HepG2 (cell line): ENCODE measurements at regions not wholly inside any gene's neighbourhood (a gene's known extent, or its start where the extent isn't known, plus 50 kb on each side); places are given as distances from the start of the nearest gene placed in this dataset.

Experiments used
- ATAC-seq: fragments of 200-7000 bp; cut with Tn5 transposase; 3 replicates; pipeline ENCODE4 v1.9.1; 2020; ENCODE audit warnings: mild to moderate bottlenecking, moderate library complexity
- BruUV-seq: library from RNA; stranded (reverse); fragments of 400-500 nt; replicated peaks from 2 replicates; lab custom pipeline; 2021; lab: Mats Ljungman, UMichigan
- CTCF ChIA-PET: fragments of 300-600 bp; formaldehyde crosslinking; extraction: SDS; loops from one replicate; lab custom pipeline; 2021; ENCODE audit warnings: low total read pairs, inconsistent platforms, low intra/inter-chr PET ratio; lab: Yijun Ruan, JAX
- POLR2A ChIA-PET: fragments of 350-600 bp; sonication (Branson Sonifier 250); formaldehyde crosslinking; loops from one replicate; lab custom pipeline; 2020; ENCODE audit warnings: antibody characterized with exemption, inconsistent platforms; lab: Yijun Ruan, JAX
- DNase-seq: peaks from one replicate; pipeline ENCODE4 v3.0.0-alpha.2; 2015; ENCODE audit warnings: low spot score
- FAIRE-seq: peaks from 3 replicates; lab custom pipeline; 2011; peaks lifted over from hg19 to GRCh38; lab: Jason Lieb, UNC
- H2AFZ ChIP-seq: one replicate; pipeline ENCODE4 v1.6.1; 2011; ENCODE audit warnings: low read length, inconsistent platforms
- H3K27ac ChIP-seq: fragments of 300-600 bp; 3 replicates; pipeline ENCODE4 v1.8.0; 2011; ENCODE audit warnings: mixed run types, mild to moderate bottlenecking, mixed read lengths, low read length, inconsistent platforms; ENCODE audit not compliant: insufficient read depth; ENCODE audit errors: extremely low read length
- H3K27me3 ChIP-seq, 2 experiments: fragments of 200-600 bp in 1 of 2; 2 replicates in 1 of 2; 3 replicates in 1 of 2; pipeline versions ENCODE4 v1.6.0 to v1.8.0; 2011; ENCODE audit warnings: low read length in 2 of 2, mild to moderate bottlenecking in 2 of 2, moderate library complexity in 2 of 2, inconsistent platforms in 1 of 2; ENCODE audit not compliant: insufficient read depth in 2 of 2, control insufficient read depth in 1 of 2
- H3K36me3 ChIP-seq, 2 experiments: fragments of 200-600 bp in 1 of 2; replicated peaks in 1 of 2; 2 replicates in 1 of 2; 3 replicates in 1 of 2; pipeline versions ENCODE4 v1.5.1 to v1.8.0; 2011; ENCODE audit warnings: low read length in 2 of 2, inconsistent platforms in 1 of 2; ENCODE audit not compliant: insufficient read depth in 2 of 2, control insufficient read depth in 1 of 2
- H3K4me1 ChIP-seq: 2 replicates; pipeline ENCODE4 v1.5.1; 2012; ENCODE audit warnings: low read length, inconsistent platforms; ENCODE audit not compliant: insufficient read depth
- H3K4me2 ChIP-seq: 2 replicates; pipeline ENCODE4 v1.6.0; 2011; ENCODE audit warnings: low read depth, low read length, inconsistent platforms
- H3K4me3 ChIP-seq, 3 experiments: fragments of 200-600 bp in 1 of 3; sonication (generic), shearing (Covaris generic) in 1 of 3; replicated peaks in 1 of 3; 2 replicates each; pipeline ENCODE4 v1.5.1; 2011 to 2016; ENCODE audit warnings: low read length in 3 of 3, inconsistent platforms in 2 of 3, low read depth in 2 of 3, mild to moderate bottlenecking in 2 of 3, control low read depth in 1 of 3, mixed read lengths in 1 of 3; ENCODE audit not compliant: insufficient read depth in 1 of 3
- H3K79me2 ChIP-seq: one replicate; pipeline ENCODE4 v1.6.1; 2011; ENCODE audit warnings: low read length, inconsistent platforms; ENCODE audit not compliant: insufficient read depth
- H3K9ac ChIP-seq: 2 replicates; pipeline ENCODE4 v1.6.0; 2011; ENCODE audit warnings: mild to moderate bottlenecking, low read depth, low read length, inconsistent platforms; ENCODE audit not compliant: insufficient read depth
- H3K9me3 ChIP-seq: 2 replicates; pipeline ENCODE4 v1.5.1; 2012; ENCODE audit warnings: mild to moderate bottlenecking, low read length
- H4K20me1 ChIP-seq: 2 replicates; pipeline ENCODE4 v1.6.0; 2011; ENCODE audit warnings: inconsistent platforms, mild to moderate bottlenecking, low read length, moderate library complexity; ENCODE audit not compliant: insufficient read depth
- ATF2 ChIP-seq: sonication (generic); formaldehyde crosslinking; IDR thresholded peaks from 2 replicates; pipeline ENCODE4 v1.4.0; 2020; ENCODE audit warnings: missing genetic modification reagents
- ATF7 ChIP-seq, 2 experiments: fragments of 450-650 bp in 1 of 2; sonication (generic) in 1 of 2; formaldehyde crosslinking in 1 of 2; IDR thresholded peaks; 2 replicates each; pipeline versions ENCODE4 v1.4.0 to v1.6.1; 2016 to 2020; ENCODE audit warnings: antibody characterized with exemption in 1 of 2, mild to moderate bottlenecking in 1 of 2, missing genetic modification reagents in 1 of 2
- HNRNPLL ChIP-seq: fragments of 200-400 bp; formaldehyde crosslinking; IDR thresholded peaks from 2 replicates; pipeline ENCODE4 v1.6.1; 2017; ENCODE audit warnings: mild to moderate bottlenecking, low read depth, low read length; ENCODE audit not compliant: poor library complexity, severe bottlenecking
- KLF16 ChIP-seq, 2 experiments: sonication (generic) in 1 of 2; formaldehyde crosslinking in 1 of 2; IDR thresholded peaks; 2 replicates each; pipeline versions ENCODE4 v1.6.1 to v1.8.0; 2016 to 2023; ENCODE audit warnings: missing genetic modification reagents in 2 of 2, missing compliant biosample characterization in 1 of 2
- NBN ChIP-seq: fragments of 450-650 bp; conservative IDR thresholded peaks from 2 replicates; pipeline ENCODE4 v1.6.1; 2017
- NKX3-1 ChIP-seq: sonication (generic); formaldehyde crosslinking; IDR thresholded peaks from 2 replicates; pipeline ENCODE4 v1.5.0; 2020; ENCODE audit warnings: missing genetic modification reagents
- PITX1 ChIP-seq: sonication (generic); formaldehyde crosslinking; IDR thresholded peaks from 2 replicates; pipeline ENCODE4 v1.5.1; 2020; ENCODE audit warnings: mild to moderate bottlenecking, missing genetic modification reagents
- TEAD3 ChIP-seq: optimal IDR thresholded peaks from 2 replicates; pipeline ENCODE3; 2016; ENCODE audit warnings: borderline replicate concordance
- USF2 ChIP-seq, 2 experiments: sonication (generic) in 1 of 2; formaldehyde crosslinking in 1 of 2; IDR thresholded peaks; 2 replicates each; pipeline versions ENCODE4 v1.5.1 to v1.6.1; 2011 to 2020; ENCODE audit warnings: borderline replicate concordance in 1 of 2, low read depth in 1 of 2, low read length in 1 of 2, mild to moderate bottlenecking in 1 of 2, missing genetic modification reagents in 1 of 2, moderate library complexity in 1 of 2
- ZNF816 ChIP-seq: sonication (generic); formaldehyde crosslinking; IDR thresholded peaks from 2 replicates; pipeline ENCODE4 v1.8.0; 2022; ENCODE audit warnings: missing genetic modification reagents, mild to moderate bottlenecking, borderline replicate concordance
- WGBS: methylation state at CpG from one replicate; pipeline ENCODE4 v1.1.6; 2017; ENCODE audit warnings: low lambda C conversion rate; 5-methylcytosine and 5-hydroxymethylcytosine counted together
- in situ Hi-C: cut with HindIII; loops from 2 replicates; pipeline ENCODE4 v1.10.0; 2017; ENCODE audit warnings: low pct_unique_long_range_greater_than_20kb; ENCODE audit not compliant: extremely low pct_ligation_motif_present
- intact Hi-C: fragments of 100-400 bp; cut with micrococcal nuclease; formaldehyde crosslinking; loops from one replicate; pipeline ENCODE4 v1.10.0; 2022; ENCODE audit not compliant: unreplicated experiment

GRCh38 chr11:23873406-23873805 is 623.4 kb upstream of the LUZP2 start:
- intact Hi-C loops (no loop called here), in situ Hi-C loops (no loop called here)
- H2AFZ ChIP-seq = no peak overlapping the region
- no peaks in the 10 kb centered on the region for H3K27me3 ChIP-seq
- no peak overlapping the region for H3K4me3 ChIP-seq
- FAIRE-seq (no peak), ATAC-seq (no peak), DNase-seq (no peak)
- H3K36me3 ChIP-seq = no peaks in the 10 kb centered on the region
- POLR2A ChIA-PET = no interaction called here
- H3K9me3 ChIP-seq = no peaks in the 10 kb centered on the region; the same call in 1 of the 2 replicates
- H3K79me2 ChIP-seq = no peaks in the 10 kb centered on the region
- 4% methylated on average over 2 of the region's 2 CpGs for WGBS
- BruUV-seq = no TSS peak
- no peaks in the 10 kb centered on the region for H3K4me1 ChIP-seq
- H3K27ac ChIP-seq = no peak overlapping the region
- H3K9ac ChIP-seq = no peak overlapping the region
- H4K20me1 ChIP-seq = no peaks in the 10 kb centered on the region
- CTCF ChIA-PET = no interaction called here
- TF ChIP-seq NBN = no peak
- TF ChIP-seq ATF7 (IDR thresholded peaks at IDR 0.05) = no peak
- TF ChIP-seq ATF7 (CRISPR knock-in tag; IDR thresholded peaks at IDR 0.05) = no peak
- TF ChIP-seq USF2 (IDR thresholded peaks at IDR 0.05; ENCODE audit: low read depth, low read length) = no peak
- TF ChIP-seq USF2 (CRISPR knock-in tag; IDR thresholded peaks at IDR 0.05; ENCODE audit: borderline replicate concordance) = no peak
- no peak for TF ChIP-seq PITX1 (CRISPR knock-in tag)
- no peak for TF ChIP-seq TEAD3 (CRISPR knock-in tag)
- no peak for TF ChIP-seq KLF16 (CRISPR knock-in tag; IDR thresholded peaks at IDR 0.05)
- TF ChIP-seq ZNF816 (CRISPR knock-in tag) = no peak
- no peak for TF ChIP-seq HNRNPLL
- no peak for TF ChIP-seq ATF2 (CRISPR knock-in tag)
- no peak for TF ChIP-seq NKX3-1 (CRISPR knock-in tag)
- H3K4me2 ChIP-seq = no peak overlapping the region
